HG03571 (cell line): ENCODE measurements at regions not wholly inside any gene's neighbourhood (a gene's known extent, or its start where the extent isn't known, plus 50 kb on each side); places are given as distances from the start of the nearest gene placed in this dataset.
"Not testable (repeated sequence)": the region's sequence is repeated elsewhere in the genome, so short reads cannot be mapped to it uniquely, and the experiment has no call there.

Source experiments
- ATAC-seq: cut with Tn5 transposase; IDR thresholded peaks from one replicate; pipeline ENCODE4 v1.9.1; 2021; ENCODE audit not compliant: unreplicated experiment

- ATAC-seq, result no peak
Measured at GRCh38 chr5:36462295-36463021, 143.9 kb upstream of the SLC1A3 start.

- not testable (repeated sequence) for ATAC-seq
Measured at GRCh38 chr5:36475942-36476341, 130.5 kb upstream of the SLC1A3 start.

- no peak for ATAC-seq
Measured at GRCh38 chr5:36478646-36479317, 127.6 kb upstream of the SLC1A3 start.

GRCh38 chr5:36481454-36482120, 124.8 kb upstream of the SLC1A3 start:
- no peak for ATAC-seq

GRCh38 chr5:36482812-36483211, 123.6 kb upstream of the SLC1A3 start:
- no peak for ATAC-seq

GRCh38 chr5:36489505-36489904, 116.9 kb upstream of the SLC1A3 start:
- no peak for ATAC-seq

- no peak for ATAC-seq
Measured at GRCh38 chr5:36491856-36492255, 114.5 kb upstream of the SLC1A3 start.

- no peak for ATAC-seq
Measured at GRCh38 chr5:36492984-36493654, 113.3 kb upstream of the SLC1A3 start.

- no peak for ATAC-seq
Measured at GRCh38 chr5:36494028-36494427, 112.4 kb upstream of the SLC1A3 start.

- no peak for ATAC-seq
Measured at GRCh38 chr5:36494841-36495601, 111.4 kb upstream of the SLC1A3 start.

- ATAC-seq, result no peak
Measured at GRCh38 chr5:36495611-36496010, 110.8 kb upstream of the SLC1A3 start.

GRCh38 chr5:36496471-36496870, 109.9 kb upstream of the SLC1A3 start:
- no peak for ATAC-seq

GRCh38 chr5:36502608-36503007, 103.8 kb upstream of the SLC1A3 start:
- ATAC-seq, result no peak

GRCh38 chr5:36505021-36505420, 101.4 kb upstream of the SLC1A3 start:
- ATAC-seq, result no peak

- peak; percentile 75 for ATAC-seq
Measured at GRCh38 chr5:36507332-36507952, 99.0 kb upstream of the SLC1A3 start.

GRCh38 chr5:36508331-36508730, 98.1 kb upstream of the SLC1A3 start:
- not testable (repeated sequence) for ATAC-seq

GRCh38 chr5:36513647-36514046, 92.8 kb upstream of the SLC1A3 start:
- ATAC-seq, result not testable (repeated sequence)

- ATAC-seq, result no peak
Measured at GRCh38 chr5:36519881-36520280, 86.5 kb upstream of the SLC1A3 start.

GRCh38 chr5:36521219-36521618, 85.2 kb upstream of the SLC1A3 start:
- ATAC-seq, result no peak
